ENCODE measurements at regions not wholly inside any gene's neighbourhood (a gene's known extent, or its start where the extent isn't known, plus 50 kb on each side); places are given as distances from the start of the nearest gene placed in this dataset.
A peak's percentile ranks its signal among the peaks of the same experiment; 100 is the strongest.
"Not testable (repeated sequence)": the region's sequence is repeated elsewhere in the genome, so short reads cannot be mapped to it uniquely, and the experiment has no call there.

GRCh38 chr19:13712767-13713201 is 51.5 kb upstream of the MRI1 start:
- DNase-seq, result no peak

- no peak for DNase-seq
Measured at GRCh38 chr19:13707915-13708314, 56.4 kb upstream of the MRI1 start.

GRCh38 chr19:13705928-13706447 is 58.3 kb upstream of the MRI1 start:
- no peak for DNase-seq

GRCh38 chr19:13705201-13705600 is 59.1 kb upstream of the MRI1 start:
- DNase-seq, result no peak

- no peak for DNase-seq
Measured at GRCh38 chr19:13701624-13702023, 62.7 kb upstream of the MRI1 start.

GRCh38 chr19:13700621-13701020 is 63.7 kb upstream of the MRI1 start:
- no peak for DNase-seq

- DNase-seq, result no peak
Measured at GRCh38 chr19:13699786-13700185, 64.5 kb upstream of the MRI1 start.

- DNase-seq, result no peak
Measured at GRCh38 chr19:13696839-13697238, 67.5 kb upstream of the MRI1 start.

GRCh38 chr19:13693889-13694288 is 70.4 kb upstream of the MRI1 start:
- DNase-seq, result no peak

GRCh38 chr19:13691569-13692435 is 72.5 kb upstream of the MRI1 start:
- no peak for DNase-seq

- no peak for DNase-seq
Measured at GRCh38 chr19:13689085-13689484, 75.2 kb upstream of the MRI1 start.

GRCh38 chr19:13684021-13684420 is 80.3 kb upstream of the MRI1 start:
- no peak for DNase-seq

- no peak for DNase-seq
Measured at GRCh38 chr19:13681509-13681908, 82.8 kb upstream of the MRI1 start.

- DNase-seq, result not testable (repeated sequence)
Measured at GRCh38 chr19:13680708-13681360, 83.5 kb upstream of the MRI1 start.

- DNase-seq, result not testable (repeated sequence)
Measured at GRCh38 chr19:13676967-13677366, 87.4 kb upstream of the MRI1 start.

- DNase-seq, result not testable (repeated sequence)
Measured at GRCh38 chr19:13672480-13673175, 91.7 kb upstream of the MRI1 start.

- DNase-seq, result peak; percentile 29
Measured at GRCh38 chr19:13670846-13671245, 93.5 kb upstream of the MRI1 start.

- peak; percentile 47 for DNase-seq
Measured at GRCh38 chr19:13669780-13670355, 94.5 kb upstream of the MRI1 start.

- DNase-seq, result no peak
Measured at GRCh38 chr19:13668964-13669363, 95.4 kb upstream of the MRI1 start.

- DNase-seq, result no peak
Measured at GRCh38 chr19:13666165-13666564, 98.2 kb upstream of the MRI1 start.

- no peak for DNase-seq
Measured at GRCh38 chr19:13665125-13665905, 99.0 kb upstream of the MRI1 start.
